ENCODE measurements at regions not wholly inside any gene's neighbourhood (a gene's known extent, or its start where the extent isn't known, plus 50 kb on each side); places are given as distances from the start of the nearest gene placed in this dataset.
"Not testable (repeated sequence)": the region's sequence is repeated elsewhere in the genome, so short reads cannot be mapped to it uniquely, and the experiment has no call there.

DNA sequence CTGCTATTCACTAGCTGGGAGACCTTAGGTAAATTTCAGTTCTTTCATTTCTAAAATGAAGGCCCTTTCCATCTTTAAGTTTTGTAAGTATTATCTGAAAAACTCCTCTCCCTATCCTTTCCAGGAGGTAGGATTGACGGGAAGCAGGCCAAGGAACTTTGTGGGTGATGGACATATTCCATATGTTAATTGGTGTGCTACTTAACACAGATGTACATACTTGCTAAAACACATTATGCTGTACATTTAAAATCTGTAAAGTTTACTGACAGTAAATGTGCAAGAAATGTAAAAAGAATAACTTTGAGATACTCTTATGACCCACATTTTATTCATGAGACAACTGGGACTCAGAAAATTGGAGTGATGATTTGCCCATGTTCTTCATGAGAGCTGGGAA is 329.8 kb upstream of the LRRC3B start:
- H3K27me3 Mint-ChIP-seq (ENCODE audit: low read depth): no peaks in the 10 kb centered on the region
- H3K9me3 Mint-ChIP-seq: peaks cover 6% of the 10 kb centered on the region
- H3K4me3 Mint-ChIP-seq: no peak overlapping the region
- no peaks in the 10 kb centered on the region for H3K4me1 Mint-ChIP-seq (ENCODE audit: low read depth)
- no peaks in the 10 kb centered on the region for H3K36me3 Mint-ChIP-seq (ENCODE audit: insufficient read depth)
- no peak for ATAC-seq
- DNase-seq: no peak

DNA sequence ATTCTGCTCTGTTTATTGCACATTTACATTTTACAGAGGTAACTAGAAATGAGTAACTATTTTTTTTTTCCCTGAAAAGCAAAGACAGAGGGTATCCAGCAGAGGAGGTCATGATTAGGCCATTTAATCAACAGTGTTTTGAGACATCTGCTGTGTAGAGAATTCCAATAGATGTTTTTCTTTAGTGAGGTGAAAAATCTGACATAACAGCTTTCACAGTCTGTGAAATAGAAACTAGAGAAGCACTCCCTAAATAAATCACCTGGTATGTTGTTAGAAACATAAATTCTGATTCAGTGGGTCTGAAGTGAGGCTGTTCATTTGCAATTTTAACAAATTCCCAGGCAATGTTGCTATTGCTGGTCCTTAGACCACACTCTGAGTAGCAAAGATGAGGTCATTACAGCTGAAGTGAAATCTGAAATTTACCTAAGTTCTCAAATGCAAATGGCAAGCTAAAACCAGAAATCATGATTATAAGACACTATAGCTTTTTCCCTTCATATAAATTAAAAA is 329.2 kb upstream of the LRRC3B start:
- no peak for DNase-seq
- Mint-ChIP-seq H3K36me3 (ENCODE audit: insufficient read depth) (no peaks in the 10 kb centered on the region), H3K4me1 (ENCODE audit: low read depth) (no peaks in the 10 kb centered on the region)

DNA sequence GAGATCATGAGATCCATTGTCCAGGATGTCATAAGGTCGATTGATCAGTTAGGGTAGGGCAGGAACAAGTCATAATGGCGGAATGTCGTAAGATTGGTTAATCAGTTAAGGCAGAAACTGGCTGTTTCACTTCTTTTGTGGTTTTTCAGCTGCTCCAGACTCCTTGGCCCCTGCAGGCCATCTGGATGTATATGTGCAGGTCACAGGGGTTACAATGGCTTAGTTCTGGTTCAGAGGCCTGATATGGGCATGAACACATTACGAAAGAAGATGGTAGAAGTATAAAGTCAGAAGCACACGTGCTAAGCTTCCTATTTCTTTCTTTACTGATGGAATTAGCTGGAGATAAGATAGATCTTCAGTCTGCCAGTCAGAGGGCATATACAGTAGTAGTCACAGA is 315.4 kb upstream of the LRRC3B start:
- no peak for ATAC-seq
- no peaks in the 10 kb centered on the region for H3K4me1 Mint-ChIP-seq (ENCODE audit: low read depth)

More for the DNA sequence above, 329.2 kb upstream of the LRRC3B start:
- no peak overlapping the region for H3K4me3 Mint-ChIP-seq
- ATAC-seq: no peak
- H3K9me3 Mint-ChIP-seq: peaks cover 6% of the 10 kb centered on the region
- no peaks in the 10 kb centered on the region for H3K27me3 Mint-ChIP-seq (ENCODE audit: low read depth)

DNA sequence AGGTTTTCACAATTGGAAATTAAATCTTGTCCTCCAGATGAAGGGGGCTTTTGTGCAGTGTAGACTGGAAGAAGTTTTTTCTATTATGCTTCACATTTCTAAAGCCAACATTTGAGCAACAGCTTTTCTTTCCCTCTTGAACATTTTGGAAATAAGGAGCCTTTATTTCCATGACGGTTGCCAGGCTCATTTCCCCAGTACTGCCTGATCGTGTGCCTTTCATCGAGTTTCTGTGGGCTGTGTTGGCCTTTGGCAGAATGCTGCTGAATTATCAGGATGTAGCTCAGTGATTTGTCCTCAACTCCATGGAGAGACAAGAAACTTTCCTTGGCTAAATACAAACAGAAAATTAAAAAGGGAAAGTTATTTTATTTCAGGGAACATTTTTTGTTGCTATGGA is 314.8 kb upstream of the LRRC3B start:
- H3K9me3 Mint-ChIP-seq: peaks cover 20% of the 10 kb centered on the region
- no peaks in the 10 kb centered on the region for H3K36me3 Mint-ChIP-seq (ENCODE audit: insufficient read depth)
- DNase-seq: no peak
- H3K4me3 Mint-ChIP-seq: no peak overlapping the region
- ATAC-seq: no peak
- no peaks in the 10 kb centered on the region for H3K4me1 Mint-ChIP-seq (ENCODE audit: low read depth)
- no peaks in the 10 kb centered on the region for H3K27me3 Mint-ChIP-seq (ENCODE audit: low read depth)

More for the DNA sequence above, 315.4 kb upstream of the LRRC3B start:
- no peaks in the 10 kb centered on the region for H3K36me3 Mint-ChIP-seq (ENCODE audit: insufficient read depth)
- no peak overlapping the region for H3K4me3 Mint-ChIP-seq
- H3K9me3 Mint-ChIP-seq: peaks cover 20% of the 10 kb centered on the region
- H3K27me3 Mint-ChIP-seq (ENCODE audit: low read depth): no peaks in the 10 kb centered on the region
- DNase-seq: no peak

DNA sequence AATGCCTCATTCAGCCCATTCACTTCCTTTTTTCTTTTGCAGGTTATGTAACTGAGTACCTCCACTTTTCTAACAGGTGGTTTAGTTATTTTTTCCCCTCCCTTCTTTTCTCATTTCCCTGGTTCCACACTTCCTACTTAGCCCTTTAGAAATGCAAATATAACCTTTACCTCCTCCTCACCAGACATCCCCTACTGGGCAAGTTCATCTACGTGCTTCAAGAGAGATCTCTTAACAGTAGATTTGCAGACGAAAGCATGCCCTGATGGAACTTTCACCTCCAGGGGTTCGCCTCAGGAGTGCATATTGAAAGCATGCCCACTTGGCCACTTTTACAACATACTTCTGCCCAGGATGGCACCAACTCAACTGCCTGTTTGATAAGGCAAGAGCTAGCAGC is 314.1 kb upstream of the LRRC3B start:
- Mint-ChIP-seq H3K4me3 (no peak overlapping the region), H3K9me3 (peaks cover 17% of the 10 kb centered on the region), H3K4me1 (ENCODE audit: low read depth) (no peaks in the 10 kb centered on the region), H3K36me3 (ENCODE audit: insufficient read depth) (no peaks in the 10 kb centered on the region), H3K27me3 (ENCODE audit: low read depth) (no peaks in the 10 kb centered on the region)
- ATAC-seq (no peak), DNase-seq (no peak)

DNA sequence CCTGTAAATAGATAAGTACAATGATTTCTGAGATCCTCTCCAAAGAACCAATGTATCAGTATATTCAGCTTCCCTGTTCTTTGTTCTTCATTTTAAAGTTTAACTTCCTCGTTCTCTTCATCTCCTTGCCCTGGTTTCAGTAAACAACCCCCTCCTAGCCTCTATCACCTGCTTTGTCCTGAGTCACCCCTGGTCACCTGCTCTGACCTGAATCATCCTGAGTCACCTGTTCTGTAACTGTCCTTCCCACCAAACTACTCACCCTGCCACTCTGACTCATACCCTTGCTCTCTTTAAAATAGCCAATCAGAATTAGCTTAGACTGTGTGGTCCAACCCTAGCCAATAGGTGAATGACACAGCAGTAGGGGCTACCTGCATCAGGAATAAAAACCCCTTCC is 313.0 kb upstream of the LRRC3B start:
- ATAC-seq; H3K4me3 Mint-ChIP-seq; H3K4me1 Mint-ChIP-seq (ENCODE audit: low read depth); H3K36me3 Mint-ChIP-seq (ENCODE audit: insufficient read depth); H3K27me3 Mint-ChIP-seq (ENCODE audit: low read depth); DNase-seq: not testable (repeated sequence)
- H3K9me3 Mint-ChIP-seq: peaks cover 20% of the 10 kb centered on the region

DNA sequence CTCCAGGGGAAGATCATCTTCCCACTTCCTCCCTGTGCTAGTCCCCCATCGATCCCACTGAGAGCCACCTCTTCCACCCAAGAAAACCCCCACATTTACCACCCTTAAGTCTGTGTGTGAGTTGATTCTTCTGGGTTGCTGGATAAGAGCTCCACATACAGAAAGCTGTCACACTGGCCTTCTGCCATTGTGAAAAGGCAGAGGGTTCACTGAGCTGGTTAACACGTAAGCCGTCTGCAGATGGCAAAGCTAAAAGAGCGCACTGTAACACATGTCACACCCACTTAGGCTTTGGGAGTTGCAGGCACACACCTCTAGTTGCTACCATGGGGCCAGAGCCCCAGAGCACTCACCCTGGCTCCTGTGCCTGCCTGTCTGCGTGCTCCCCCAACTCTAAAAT is 309.8 kb upstream of the LRRC3B start:
- DNase-seq (no peak), ATAC-seq (no peak)
- Mint-ChIP-seq H3K4me1 (ENCODE audit: low read depth) (no peaks in the 10 kb centered on the region), H3K36me3 (ENCODE audit: insufficient read depth) (no peaks in the 10 kb centered on the region), H3K4me3 (no peak overlapping the region), H3K9me3 (peaks cover 20% of the 10 kb centered on the region), H3K27me3 (ENCODE audit: low read depth) (no peaks in the 10 kb centered on the region)

DNA sequence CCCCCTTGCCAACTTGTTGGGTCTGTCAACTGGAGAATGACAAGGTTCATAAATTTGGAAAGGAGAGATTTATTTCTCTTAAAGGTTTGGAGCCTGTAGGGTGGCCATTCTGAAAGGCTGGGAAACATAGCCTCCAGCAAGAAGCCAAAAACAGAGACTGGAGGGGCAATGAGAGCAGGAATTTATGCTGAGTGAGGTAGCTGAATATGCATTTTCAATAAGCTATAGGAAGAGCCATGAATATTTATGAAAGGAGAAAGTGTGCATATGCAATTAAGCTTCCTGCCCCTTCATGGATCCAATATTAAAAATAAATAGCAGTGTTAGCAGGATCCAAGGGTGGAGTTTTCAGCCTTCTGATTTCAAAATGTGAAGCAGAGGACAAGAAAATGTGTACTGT is 306.1 kb upstream of the LRRC3B start:
- no peak for DNase-seq
- Mint-ChIP-seq H3K27me3 (ENCODE audit: low read depth) (no peaks in the 10 kb centered on the region), H3K36me3 (ENCODE audit: insufficient read depth) (no peaks in the 10 kb centered on the region), H3K4me3 (no peak overlapping the region), H3K9me3 (peaks cover 4% of the 10 kb centered on the region), H3K4me1 (ENCODE audit: low read depth) (no peaks in the 10 kb centered on the region)
- ATAC-seq: no peak

DNA sequence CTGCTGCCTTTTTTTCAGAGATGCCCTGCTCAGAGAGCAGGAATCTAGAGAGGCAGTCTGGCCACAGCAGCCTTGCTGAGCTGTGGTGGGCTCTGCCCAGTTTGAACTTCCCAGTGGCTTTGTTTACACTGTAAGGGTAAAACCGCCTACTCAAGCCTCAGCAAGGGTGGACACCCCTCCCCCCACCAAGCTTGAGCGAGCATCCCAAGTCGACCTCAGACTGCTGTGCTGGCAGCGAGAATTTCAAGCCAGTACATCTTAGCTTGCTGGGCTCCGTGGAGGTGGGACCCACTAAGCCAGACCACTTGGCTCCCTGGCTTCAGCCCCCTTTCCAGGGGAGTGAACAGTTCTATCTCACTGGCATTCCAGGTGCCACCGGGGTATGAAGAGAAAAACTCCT is 298.8 kb upstream of the LRRC3B start:
- not testable (repeated sequence) for H3K36me3 Mint-ChIP-seq (ENCODE audit: insufficient read depth); H3K9me3 Mint-ChIP-seq; H3K27me3 Mint-ChIP-seq (ENCODE audit: low read depth); H3K4me3 Mint-ChIP-seq; H3K4me1 Mint-ChIP-seq (ENCODE audit: low read depth); ATAC-seq; DNase-seq

DNA sequence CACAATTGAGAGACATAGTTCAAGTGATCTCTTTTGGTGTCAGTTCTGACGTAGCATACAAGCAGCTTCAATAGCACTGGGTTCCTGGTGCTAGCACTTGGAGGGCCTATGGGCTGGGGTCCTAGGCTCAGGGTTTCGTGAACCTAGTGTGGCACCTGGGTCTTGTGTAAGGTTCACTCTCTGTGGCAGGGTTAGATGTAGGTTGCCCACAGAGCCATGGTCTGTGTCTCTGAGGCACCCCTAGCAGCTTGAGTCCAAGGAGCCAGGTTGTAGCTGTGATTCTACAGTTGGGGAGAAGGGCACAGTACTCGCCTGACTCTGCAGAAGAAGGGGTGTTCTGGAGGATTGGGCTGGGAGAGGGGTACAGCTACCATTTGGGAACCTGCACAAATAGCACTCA is 282.6 kb upstream of the LRRC3B start:
- DNase-seq: no peak
- ATAC-seq: no peak
- H3K27me3 Mint-ChIP-seq (ENCODE audit: low read depth): no peaks in the 10 kb centered on the region
- no peak overlapping the region for H3K4me3 Mint-ChIP-seq
- H3K36me3 Mint-ChIP-seq (ENCODE audit: insufficient read depth): no peaks in the 10 kb centered on the region
- no peaks in the 10 kb centered on the region for H3K4me1 Mint-ChIP-seq (ENCODE audit: low read depth)
- H3K9me3 Mint-ChIP-seq: no peaks in the 10 kb centered on the region

DNA sequence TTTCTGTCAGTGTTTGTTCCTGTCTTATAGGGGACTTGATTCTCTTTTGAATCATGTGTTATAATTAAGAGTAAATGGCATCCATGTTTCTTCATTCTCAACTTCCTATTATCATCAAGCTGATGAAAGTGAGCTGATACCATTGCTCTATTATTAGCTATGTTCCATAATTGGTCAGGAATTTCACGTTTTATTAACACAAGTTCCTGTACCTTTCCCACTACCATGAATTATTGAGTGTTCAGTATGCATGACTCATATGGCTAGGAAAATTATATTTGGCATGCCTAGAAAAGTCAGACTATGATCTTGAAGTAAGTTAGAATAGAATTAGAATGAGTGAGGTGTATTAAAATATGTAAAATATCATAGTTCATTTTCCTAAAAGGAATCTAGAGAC is 278.9 kb upstream of the LRRC3B start:
- Mint-ChIP-seq H3K9me3 (peaks cover 4% of the 10 kb centered on the region), H3K4me3 (no peak overlapping the region), H3K36me3 (ENCODE audit: insufficient read depth) (no peaks in the 10 kb centered on the region), H3K4me1 (ENCODE audit: low read depth) (no peaks in the 10 kb centered on the region), H3K27me3 (ENCODE audit: low read depth) (no peaks in the 10 kb centered on the region)
- DNase-seq: no peak
- no peak for ATAC-seq

DNA sequence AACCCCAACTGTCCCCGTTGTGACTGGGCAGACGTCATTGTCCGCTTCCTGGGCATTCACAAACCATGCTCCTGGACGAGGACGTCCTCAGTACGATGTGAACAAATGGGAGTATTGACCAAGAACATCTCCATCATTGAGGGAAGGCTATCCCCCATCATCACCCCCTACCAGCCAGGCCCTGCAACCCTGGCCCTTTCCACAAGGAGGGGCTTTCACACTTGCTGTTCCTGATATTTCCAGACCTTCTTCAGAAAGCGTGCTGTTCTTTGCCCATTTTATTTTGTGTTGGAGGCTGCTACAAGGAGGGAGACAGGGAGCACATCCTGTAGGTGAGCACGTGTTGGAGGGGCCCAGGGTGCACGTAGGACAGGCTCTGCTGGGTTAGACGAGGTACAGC is 277.0 kb upstream of the LRRC3B start:
- Mint-ChIP-seq H3K9me3 (peaks cover 7% of the 10 kb centered on the region), H3K36me3 (ENCODE audit: insufficient read depth) (no peaks in the 10 kb centered on the region), H3K4me3 (no peak overlapping the region), H3K27me3 (ENCODE audit: low read depth) (no peaks in the 10 kb centered on the region), H3K4me1 (ENCODE audit: low read depth) (no peaks in the 10 kb centered on the region)
- no peak for ATAC-seq
- DNase-seq: no peak

DNA sequence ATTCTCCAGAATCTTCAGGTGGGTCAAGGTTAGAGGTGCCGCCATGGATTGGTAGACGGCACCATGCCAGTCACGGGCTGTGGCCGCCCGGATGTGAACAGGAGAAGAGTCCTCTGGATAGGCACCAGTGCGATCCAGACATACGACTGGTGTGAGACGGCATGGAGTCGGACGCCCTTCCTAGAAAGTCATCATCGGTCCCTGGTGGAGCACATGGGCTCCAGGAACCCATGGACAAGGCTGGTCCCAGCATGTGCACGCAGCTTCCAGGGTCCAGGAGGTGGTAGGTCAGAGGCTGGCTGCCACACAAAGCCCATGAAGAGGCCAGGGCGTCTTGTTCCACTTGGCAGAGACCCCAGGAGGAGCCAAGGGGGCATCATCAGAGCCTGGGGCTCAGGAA is 276.1 kb upstream of the LRRC3B start:
- Mint-ChIP-seq H3K27me3 (ENCODE audit: low read depth) (no peaks in the 10 kb centered on the region), H3K9me3 (peaks cover 14% of the 10 kb centered on the region), H3K4me3 (no peak overlapping the region), H3K4me1 (ENCODE audit: low read depth) (no peaks in the 10 kb centered on the region), H3K36me3 (ENCODE audit: insufficient read depth) (no peaks in the 10 kb centered on the region)
- DNase-seq (no peak), ATAC-seq (no peak)

DNA sequence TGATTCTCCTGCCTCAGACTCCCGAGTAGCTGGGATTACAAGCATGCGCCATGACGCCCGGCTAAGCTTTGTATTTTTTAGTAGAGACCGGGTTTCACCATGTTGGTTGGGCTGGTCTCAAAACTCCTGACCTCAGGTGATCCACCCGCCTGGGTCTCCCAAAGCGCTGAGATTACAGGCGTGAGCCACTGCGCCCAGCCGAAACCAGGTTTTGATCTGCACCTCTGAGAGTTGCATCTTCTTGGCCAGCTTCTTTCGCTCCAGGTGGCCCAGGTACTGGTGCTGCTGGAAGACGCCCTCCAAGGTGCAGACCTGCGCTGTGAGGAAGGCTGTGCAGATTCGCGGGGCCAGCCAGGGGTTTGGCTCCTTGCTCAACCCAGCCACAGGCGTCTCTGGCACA is 275.4 kb upstream of the LRRC3B start:
- H3K9me3 Mint-ChIP-seq: peaks cover 14% of the 10 kb centered on the region
- H3K27me3 Mint-ChIP-seq (ENCODE audit: low read depth): no peaks in the 10 kb centered on the region
- no peak overlapping the region for H3K4me3 Mint-ChIP-seq
- H3K36me3 Mint-ChIP-seq (ENCODE audit: insufficient read depth): no peaks in the 10 kb centered on the region
- DNase-seq: no peak
- no peak for ATAC-seq
- no peaks in the 10 kb centered on the region for H3K4me1 Mint-ChIP-seq (ENCODE audit: low read depth)

DNA sequence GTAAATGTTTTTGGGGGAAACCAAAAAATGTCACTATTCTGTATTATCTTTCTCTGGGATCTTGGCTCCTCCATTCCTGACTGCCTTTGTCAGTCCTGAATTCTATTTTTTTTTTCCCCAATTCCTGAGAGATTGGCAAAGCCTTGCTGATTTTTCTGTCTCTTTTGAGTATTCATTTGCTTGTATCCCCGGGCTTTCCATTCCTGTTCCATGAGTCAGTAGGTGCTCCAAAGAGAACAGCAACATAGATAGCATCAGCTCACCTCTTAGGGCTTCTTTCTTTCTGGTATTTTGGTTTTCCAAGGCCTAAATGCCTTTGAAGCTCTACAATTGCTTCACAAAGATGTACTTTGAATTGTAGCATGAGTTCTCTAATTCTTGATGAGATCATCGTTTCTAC is 271.7 kb upstream of the LRRC3B start:
- Mint-ChIP-seq H3K9me3 (peaks cover 19% of the 10 kb centered on the region), H3K4me3 (no peak overlapping the region), H3K27me3 (ENCODE audit: low read depth) (no peaks in the 10 kb centered on the region), H3K36me3 (ENCODE audit: insufficient read depth) (no peaks in the 10 kb centered on the region), H3K4me1 (ENCODE audit: low read depth) (no peaks in the 10 kb centered on the region)
- no peak for ATAC-seq
- DNase-seq: no peak

DNA sequence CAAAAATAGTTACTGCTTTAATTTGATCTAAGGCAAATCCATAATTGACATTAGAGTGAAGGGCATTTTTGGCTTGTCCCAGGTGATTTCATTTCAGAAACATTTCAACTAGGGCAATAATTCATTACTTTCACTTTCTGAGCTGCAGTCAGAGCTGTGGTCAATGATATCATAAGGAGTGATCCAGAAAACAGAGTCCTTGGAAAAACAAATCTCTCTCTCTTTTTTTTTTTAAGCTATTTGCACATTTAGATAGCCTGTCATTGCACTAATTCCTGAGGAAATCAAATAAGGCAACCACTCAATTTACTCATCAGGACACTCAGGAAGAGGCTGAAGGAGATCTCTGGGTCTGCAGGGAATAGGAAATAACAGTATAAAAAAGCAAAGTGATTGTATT is 269.5 kb upstream of the LRRC3B start:
- no peak overlapping the region for H3K4me3 Mint-ChIP-seq
- H3K4me1 Mint-ChIP-seq (ENCODE audit: low read depth): no peaks in the 10 kb centered on the region
- H3K9me3 Mint-ChIP-seq: peaks cover 17% of the 10 kb centered on the region
- no peaks in the 10 kb centered on the region for H3K27me3 Mint-ChIP-seq (ENCODE audit: low read depth)
- DNase-seq (no peak), ATAC-seq (no peak)
- no peaks in the 10 kb centered on the region for H3K36me3 Mint-ChIP-seq (ENCODE audit: insufficient read depth)

Measured in activated T-cell treated with anti-CD3 and anti-CD28 coated beads, Interleukin-2, amount 50 U/mL, for 4 hours (primary cell).